HepG2 (cell line): ENCODE measurements at regions not wholly inside any gene's neighbourhood (a gene's known extent, or its start where the extent isn't known, plus 50 kb on each side); places are given as distances from the start of the nearest gene placed in this dataset.

Experiments
- HNF1A ChIP-seq, 2 experiments: sonication (generic) in 1 of 2; formaldehyde crosslinking in 1 of 2; IDR thresholded peaks; 2 replicates each; pipeline versions ENCODE4 v1.4.0 to v1.6.1; 2016 to 2020; ENCODE audit warnings: borderline replicate concordance in 1 of 2, low read depth in 1 of 2, mild to moderate bottlenecking in 1 of 2, missing genetic modification reagents in 1 of 2
- ZNF639 ChIP-seq: conservative IDR thresholded peaks from 2 replicates; pipeline ENCODE4 v1.6.1; 2018; ENCODE audit warnings: missing genetic modification reagents
- ZSCAN12 ChIP-seq: sonication (generic); formaldehyde crosslinking; IDR thresholded peaks from 2 replicates; pipeline ENCODE4 v1.9.0; 2021; ENCODE audit warnings: mild to moderate bottlenecking, missing genetic modification reagents
- TF ChIP-seq, protein P1 (sequence below): sonication (generic); formaldehyde crosslinking; IDR thresholded peaks from 2 replicates; pipeline ENCODE4 v1.5.0; 2020; ENCODE audit warnings: mild to moderate bottlenecking, missing genetic modification reagents, moderate library complexity
- TF ChIP-seq, protein P2 (sequence below): sonication (generic); formaldehyde crosslinking; IDR thresholded peaks from 2 replicates; pipeline ENCODE4 v1.8.0; 2022; ENCODE audit warnings: mild to moderate bottlenecking, missing genetic modification reagents, moderate library complexity

GRCh38 chr17:68785565-68786486 lies 169.4 kb downstream of the ABCA8 start (continued):
- TF ChIP-seq HNF1A (IDR thresholded peaks at IDR 0.05; ENCODE audit: low read depth) (no peak), HNF1A (CRISPR knock-in tag; IDR thresholded peaks at IDR 0.05; ENCODE audit: borderline replicate concordance) (no peak), ZNF639 (CRISPR knock-in tag) (no peak), ZSCAN12 (CRISPR knock-in tag) (no peak)
- TF ChIP-seq, protein P1, sequence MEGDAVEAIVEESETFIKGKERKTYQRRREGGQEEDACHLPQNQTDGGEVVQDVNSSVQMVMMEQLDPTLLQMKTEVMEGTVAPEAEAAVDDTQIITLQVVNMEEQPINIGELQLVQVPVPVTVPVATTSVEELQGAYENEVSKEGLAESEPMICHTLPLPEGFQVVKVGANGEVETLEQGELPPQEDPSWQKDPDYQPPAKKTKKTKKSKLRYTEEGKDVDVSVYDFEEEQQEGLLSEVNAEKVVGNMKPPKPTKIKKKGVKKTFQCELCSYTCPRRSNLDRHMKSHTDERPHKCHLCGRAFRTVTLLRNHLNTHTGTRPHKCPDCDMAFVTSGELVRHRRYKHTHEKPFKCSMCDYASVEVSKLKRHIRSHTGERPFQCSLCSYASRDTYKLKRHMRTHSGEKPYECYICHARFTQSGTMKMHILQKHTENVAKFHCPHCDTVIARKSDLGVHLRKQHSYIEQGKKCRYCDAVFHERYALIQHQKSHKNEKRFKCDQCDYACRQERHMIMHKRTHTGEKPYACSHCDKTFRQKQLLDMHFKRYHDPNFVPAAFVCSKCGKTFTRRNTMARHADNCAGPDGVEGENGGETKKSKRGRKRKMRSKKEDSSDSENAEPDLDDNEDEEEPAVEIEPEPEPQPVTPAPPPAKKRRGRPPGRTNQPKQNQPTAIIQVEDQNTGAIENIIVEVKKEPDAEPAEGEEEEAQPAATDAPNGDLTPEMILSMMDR (CRISPR knock-in tag), result peak; percentile 13; the same call in 1 of the 2 replicates
- TF ChIP-seq, protein P2, sequence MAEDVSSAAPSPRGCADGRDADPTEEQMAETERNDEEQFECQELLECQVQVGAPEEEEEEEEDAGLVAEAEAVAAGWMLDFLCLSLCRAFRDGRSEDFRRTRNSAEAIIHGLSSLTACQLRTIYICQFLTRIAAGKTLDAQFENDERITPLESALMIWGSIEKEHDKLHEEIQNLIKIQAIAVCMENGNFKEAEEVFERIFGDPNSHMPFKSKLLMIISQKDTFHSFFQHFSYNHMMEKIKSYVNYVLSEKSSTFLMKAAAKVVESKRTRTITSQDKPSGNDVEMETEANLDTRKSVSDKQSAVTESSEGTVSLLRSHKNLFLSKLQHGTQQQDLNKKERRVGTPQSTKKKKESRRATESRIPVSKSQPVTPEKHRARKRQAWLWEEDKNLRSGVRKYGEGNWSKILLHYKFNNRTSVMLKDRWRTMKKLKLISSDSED (CRISPR knock-in tag), result no peak
